Vagina (tissue), 2 donors: ENCODE measurements at regions not wholly inside any gene's neighbourhood (a gene's known extent, or its start where the extent isn't known, plus 50 kb on each side); places are given as distances from the start of the nearest gene placed in this dataset.

ENCODE experiments used
- DNase-seq, 2 donors: peaks; one replicate each; pipeline ENCODE4 v3.0.0-alpha.2; 2017; ENCODE audit errors: extremely low spot score in 2 of 2
- H3K27ac ChIP-seq: fragments of 200-600 bp; sonication (generic); one replicate; pipeline ENCODE4 v1.5.1; 2019
- H3K27me3 ChIP-seq: fragments of 200-600 bp; sonication (generic); one replicate; pipeline ENCODE4 v1.5.1; 2019
- H3K36me3 ChIP-seq, 2 donors: fragments of 200-600 bp; sonication (generic); one replicate each; pipeline ENCODE4 v1.5.1; 2017 to 2019
- H3K4me1 ChIP-seq: fragments of 200-600 bp; sonication (generic); one replicate; pipeline ENCODE4 v1.5.1; 2019
- H3K4me3 ChIP-seq, 2 donors: fragments of 200-600 bp; sonication (generic); 1 replicate in 1 of 2; 2 replicates in 1 of 2; pipeline ENCODE4 v1.5.1; 2016 to 2019
- H3K9me3 ChIP-seq: fragments of 200-600 bp; sonication (generic); one replicate; pipeline ENCODE4 v1.5.1; 2019
- CTCF ChIP-seq, 3 experiments: fragments of 450-650 bp in 2 of 3; fragments of 200-600 bp in 1 of 3; sonication (generic) in 1 of 3; IDR thresholded peaks; one replicate each; pipeline ENCODE4 v1.5.1; 2017 to 2019; ENCODE audit warnings: antibody characterized with exemption in 3 of 3, mild to moderate bottlenecking in 2 of 3, moderate library complexity in 2 of 3
- POLR2A ChIP-seq, 2 donors: fragments of 450-650 bp; IDR thresholded peaks; one replicate each; pipeline ENCODE4 v1.6.1; 2017; ENCODE audit warnings: antibody characterized with exemption in 2 of 2, mild to moderate bottlenecking in 2 of 2, moderate library complexity in 2 of 2
- POLR2AphosphoS5 ChIP-seq, 2 donors: sonication (generic); formaldehyde crosslinking; IDR thresholded peaks; one replicate each; pipeline ENCODE4 v1.9.0; 2017; ENCODE audit warnings: antibody characterized with exemption in 2 of 2, mild to moderate bottlenecking in 2 of 2, low read depth in 1 of 2; ENCODE audit not compliant: insufficient read depth in 1 of 2
- intact Hi-C: fragments of 100-400 bp; cut with DNase I; formaldehyde crosslinking; loops from one replicate; pipeline ENCODE4 v1.15.1; 2023

GRCh38 chr13:74023484-74023883, 110.7 kb downstream of the KLF12 start:
- no peaks in the 10 kb centered on the region for H3K27me3 ChIP-seq
- intact Hi-C loops: no loop called here
- TF ChIP-seq POLR2A (IDR thresholded peaks at IDR 0.05): no peak
- no peak for TF ChIP-seq CTCF (IDR thresholded peaks at IDR 0.05)
- no peak for TF ChIP-seq POLR2AphosphoS5 (IDR thresholded peaks at IDR 0.05; ENCODE audit: insufficient read depth in 1 of 2, low read depth in 1 of 2)
- no peaks in the 10 kb centered on the region for H3K36me3 ChIP-seq
- no peaks in the 10 kb centered on the region for H3K9me3 ChIP-seq
- H3K27ac ChIP-seq: no peak overlapping the region
- DNase-seq: no peak
- no peak overlapping the region for H3K4me3 ChIP-seq
- H3K4me1 ChIP-seq: no peaks in the 10 kb centered on the region

GRCh38 chr13:74021505-74021904, 112.7 kb downstream of the KLF12 start:
- intact Hi-C loops: no loop called here
- no peaks in the 10 kb centered on the region for H3K4me1 ChIP-seq
- H3K9me3 ChIP-seq: no peaks in the 10 kb centered on the region
- no peaks in the 10 kb centered on the region for H3K36me3 ChIP-seq
- no peak overlapping the region for H3K27ac ChIP-seq
- TF ChIP-seq POLR2A (IDR thresholded peaks at IDR 0.05): no peak
- TF ChIP-seq POLR2AphosphoS5 (IDR thresholded peaks at IDR 0.05; ENCODE audit: insufficient read depth in 1 of 2, low read depth in 1 of 2): no peak
- TF ChIP-seq CTCF (IDR thresholded peaks at IDR 0.05): no peak
- no peaks in the 10 kb centered on the region for H3K27me3 ChIP-seq
- no peak for DNase-seq
- H3K4me3 ChIP-seq: no peak overlapping the region

- intact Hi-C loops: no loop called here
- H3K36me3 ChIP-seq: no peaks in the 10 kb centered on the region
- no peaks in the 10 kb centered on the region for H3K9me3 ChIP-seq
- no peaks in the 10 kb centered on the region for H3K27me3 ChIP-seq
- H3K27ac ChIP-seq: no peak overlapping the region
- H3K4me1 ChIP-seq: no peaks in the 10 kb centered on the region
- no peak overlapping the region for H3K4me3 ChIP-seq
- TF ChIP-seq CTCF (IDR thresholded peaks at IDR 0.05) (no peak), POLR2A (IDR thresholded peaks at IDR 0.05) (no peak), POLR2AphosphoS5 (IDR thresholded peaks at IDR 0.05; ENCODE audit: insufficient read depth in 1 of 2, low read depth in 1 of 2) (no peak)
- DNase-seq: no peak
These were observed 116.2 kb downstream of the KLF12 start for GRCh38 chr13:74018062-74018431.

GRCh38 chr13:74017301-74018061, 116.7 kb downstream of the KLF12 start:
- no peak overlapping the region for H3K4me3 ChIP-seq
- H3K27me3 ChIP-seq: no peaks in the 10 kb centered on the region
- no peak for TF ChIP-seq POLR2A (IDR thresholded peaks at IDR 0.05)
- no peak for TF ChIP-seq POLR2AphosphoS5 (IDR thresholded peaks at IDR 0.05; ENCODE audit: insufficient read depth in 1 of 2, low read depth in 1 of 2)
- TF ChIP-seq CTCF (IDR thresholded peaks at IDR 0.05): no peak
- no peaks in the 10 kb centered on the region for H3K4me1 ChIP-seq
- intact Hi-C loops: no loop called here
- no peak for DNase-seq
- H3K9me3 ChIP-seq: no peaks in the 10 kb centered on the region
- no peak overlapping the region for H3K27ac ChIP-seq
- H3K36me3 ChIP-seq: no peaks in the 10 kb centered on the region

- no peaks in the 10 kb centered on the region for H3K27me3 ChIP-seq
- H3K4me1 ChIP-seq: no peaks in the 10 kb centered on the region
- H3K9me3 ChIP-seq: no peaks in the 10 kb centered on the region
- no peak overlapping the region for H3K4me3 ChIP-seq
- TF ChIP-seq CTCF (IDR thresholded peaks at IDR 0.05) (no peak), POLR2AphosphoS5 (IDR thresholded peaks at IDR 0.05; ENCODE audit: insufficient read depth in 1 of 2, low read depth in 1 of 2) (no peak), POLR2A (IDR thresholded peaks at IDR 0.05) (no peak)
- H3K36me3 ChIP-seq: no peaks in the 10 kb centered on the region
- intact Hi-C loops: no loop called here
- DNase-seq: no peak
- H3K27ac ChIP-seq: no peak overlapping the region
These were observed 119.1 kb downstream of the KLF12 start for GRCh38 chr13:74015137-74015536.
